HFF-Myc (cell line): ENCODE measurements at regions not wholly inside any gene's neighbourhood (a gene's known extent, or its start where the extent isn't known, plus 50 kb on each side); places are given as distances from the start of the nearest gene placed in this dataset.
"Not testable (repeated sequence)": the region's sequence is repeated elsewhere in the genome, so short reads cannot be mapped to it uniquely, and the experiment has no call there.

ENCODE experiments used
- DNase-seq: peaks from one replicate; pipeline ENCODE4 v3.0.0-alpha.2; 2011; ENCODE audit warnings: low read depth; ENCODE audit errors: extremely low read depth
- H3K4me3 ChIP-seq: replicated peaks from 2 replicates; pipeline ENCODE4 v1.5.1; 2011; ENCODE audit warnings: low read depth, mild to moderate bottlenecking, control low read depth, low read length
- TF ChIP-seq, protein P1 (sequence below): IDR thresholded peaks from 2 replicates; pipeline ENCODE4 v1.5.1; 2012; ENCODE audit warnings: mild to moderate bottlenecking, low read depth, low read length, control low read depth; ENCODE audit errors: missing control alignments

- TF ChIP-seq, protein P1, sequence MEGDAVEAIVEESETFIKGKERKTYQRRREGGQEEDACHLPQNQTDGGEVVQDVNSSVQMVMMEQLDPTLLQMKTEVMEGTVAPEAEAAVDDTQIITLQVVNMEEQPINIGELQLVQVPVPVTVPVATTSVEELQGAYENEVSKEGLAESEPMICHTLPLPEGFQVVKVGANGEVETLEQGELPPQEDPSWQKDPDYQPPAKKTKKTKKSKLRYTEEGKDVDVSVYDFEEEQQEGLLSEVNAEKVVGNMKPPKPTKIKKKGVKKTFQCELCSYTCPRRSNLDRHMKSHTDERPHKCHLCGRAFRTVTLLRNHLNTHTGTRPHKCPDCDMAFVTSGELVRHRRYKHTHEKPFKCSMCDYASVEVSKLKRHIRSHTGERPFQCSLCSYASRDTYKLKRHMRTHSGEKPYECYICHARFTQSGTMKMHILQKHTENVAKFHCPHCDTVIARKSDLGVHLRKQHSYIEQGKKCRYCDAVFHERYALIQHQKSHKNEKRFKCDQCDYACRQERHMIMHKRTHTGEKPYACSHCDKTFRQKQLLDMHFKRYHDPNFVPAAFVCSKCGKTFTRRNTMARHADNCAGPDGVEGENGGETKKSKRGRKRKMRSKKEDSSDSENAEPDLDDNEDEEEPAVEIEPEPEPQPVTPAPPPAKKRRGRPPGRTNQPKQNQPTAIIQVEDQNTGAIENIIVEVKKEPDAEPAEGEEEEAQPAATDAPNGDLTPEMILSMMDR: no peak
Measured at GRCh38 chr4:18110099-18110498, 88.5 kb upstream of the LCORL start.

DNA sequence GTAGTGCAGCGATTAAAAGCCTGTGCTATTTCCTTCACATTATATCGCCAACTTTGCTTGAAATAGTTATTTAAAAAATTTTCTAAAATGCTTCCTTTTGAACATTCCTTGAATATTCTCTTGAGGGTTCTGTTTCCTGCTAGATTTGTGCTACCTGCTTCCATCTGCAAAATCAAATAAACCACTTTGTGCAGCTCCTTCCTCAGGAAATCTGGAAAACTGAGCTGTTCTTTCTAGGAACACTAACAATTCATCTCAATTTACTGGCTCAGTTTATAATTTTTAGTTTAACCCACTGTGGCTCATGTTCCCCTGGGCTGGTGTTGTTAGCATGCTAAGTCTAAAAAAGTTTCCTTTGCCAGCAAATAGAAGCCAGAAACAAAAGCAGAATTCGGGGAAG lies 88.1 kb upstream of the LCORL start:
- no peak for DNase-seq
- no peak overlapping the region for H3K4me3 ChIP-seq
- TF ChIP-seq, protein P1: no peak

More at GRCh38 chr4:18110099-18110498, 88.5 kb upstream of the LCORL start:
- no peak overlapping the region for H3K4me3 ChIP-seq
- no peak for DNase-seq

DNA sequence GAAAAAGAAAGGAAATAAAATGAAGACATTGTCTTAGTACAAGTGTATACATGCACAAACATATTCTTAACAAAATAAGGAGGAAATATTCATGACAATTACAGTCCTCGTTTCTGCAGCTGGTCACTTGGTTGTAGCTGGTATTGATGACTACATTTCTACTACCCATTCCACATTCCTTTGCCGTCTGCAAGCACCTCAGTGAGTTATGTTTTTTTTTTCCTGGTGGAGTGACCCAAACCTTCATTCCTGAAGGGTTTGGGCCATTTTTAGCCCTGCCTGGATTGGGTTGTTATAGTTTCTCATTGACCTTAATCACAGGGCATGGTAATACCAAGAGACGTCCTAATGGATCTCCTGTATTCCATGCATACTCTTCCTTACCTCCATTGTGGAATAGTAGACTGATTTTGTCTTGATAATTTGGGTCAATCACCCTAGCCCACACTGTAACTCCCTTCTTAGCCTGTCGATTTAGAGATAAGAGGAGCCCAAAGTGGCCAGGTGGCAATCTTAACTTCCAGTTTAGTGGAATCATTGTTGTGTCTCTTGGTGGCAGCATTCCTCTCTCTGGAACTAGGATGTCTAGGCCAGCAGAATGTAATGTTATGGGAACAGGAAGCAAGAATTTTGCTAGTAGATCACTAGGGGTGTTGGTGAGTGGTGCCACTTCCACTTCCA lies 86.4 kb upstream of the LCORL start:
- not testable (repeated sequence) for H3K4me3 ChIP-seq, DNase-seq

DNA sequence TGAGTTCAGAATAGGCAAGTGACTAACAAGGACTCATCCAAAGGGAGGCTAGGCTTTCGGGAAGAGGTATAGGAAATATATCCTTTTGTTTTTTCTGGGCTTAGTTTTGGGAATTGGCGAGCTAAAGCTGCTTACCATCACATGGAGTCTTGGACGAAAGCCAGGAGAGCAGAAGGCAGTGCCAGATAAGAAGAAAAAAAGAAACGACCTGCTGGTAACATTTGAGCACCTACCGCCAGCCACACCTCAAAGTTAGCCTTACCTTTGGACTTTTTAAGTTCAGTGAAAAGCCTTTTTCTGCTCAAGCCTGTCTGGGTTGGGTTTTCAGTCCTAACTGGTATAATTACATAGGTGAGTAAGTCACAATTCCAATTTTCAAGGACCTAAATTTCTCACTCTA lies 85.1 kb upstream of the LCORL start:
- no peak overlapping the region for H3K4me3 ChIP-seq
- no peak for DNase-seq

DNA sequence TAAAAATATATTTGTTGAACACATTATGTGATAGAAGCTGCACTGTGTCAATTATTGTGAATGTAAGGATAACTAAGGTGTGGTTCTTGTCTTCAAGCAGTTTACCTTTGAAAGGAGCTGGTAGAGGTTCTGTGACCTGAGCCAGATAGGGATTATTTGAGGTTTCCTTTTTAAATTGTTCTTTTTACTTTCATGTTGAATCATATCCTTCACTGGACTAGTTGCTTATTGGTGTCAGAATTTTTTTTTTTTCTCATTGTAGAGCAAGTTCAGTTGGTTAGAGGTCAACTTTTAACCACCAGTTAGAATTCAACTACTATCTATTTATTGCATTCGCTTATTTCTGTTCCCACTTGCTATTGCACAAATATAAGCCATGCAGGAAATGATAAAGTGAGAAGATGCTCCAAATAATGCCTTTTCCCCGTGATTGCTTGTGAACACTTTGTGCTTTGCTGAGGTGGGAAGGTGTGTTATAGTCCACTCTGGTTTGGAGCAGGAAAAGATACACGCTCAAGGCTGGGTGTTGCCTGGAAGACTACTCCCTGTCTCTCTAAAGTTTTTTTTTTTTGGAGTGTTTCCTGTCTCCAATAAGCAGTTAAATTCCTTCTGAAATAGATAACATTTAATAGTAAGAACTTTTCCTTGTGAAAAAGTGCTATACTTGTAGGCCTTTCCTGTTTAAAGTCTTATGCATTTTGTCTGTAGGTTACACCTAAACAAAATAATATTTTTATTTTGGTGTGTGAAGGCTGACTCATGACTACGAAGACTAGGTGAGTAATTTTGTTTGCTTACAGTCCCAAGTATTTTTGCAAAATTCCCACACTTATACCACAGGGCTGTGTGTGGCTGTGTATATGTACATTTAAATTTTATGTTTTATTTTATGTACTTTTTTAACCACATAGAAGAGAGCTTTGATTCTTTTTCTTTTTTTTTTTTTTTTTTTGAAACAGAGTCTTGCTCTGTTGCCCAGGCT lies 83.8 kb upstream of the LCORL start:
- TF ChIP-seq, protein P1: no peak
- H3K4me3 ChIP-seq: no peak overlapping the region
- DNase-seq: no peak

More for the DNA sequence above, 85.1 kb upstream of the LCORL start:
- TF ChIP-seq, protein P1: no peak

GRCh38 chr4:18103876-18104605 lies 82.5 kb upstream of the LCORL start:
- no peak for DNase-seq
- H3K4me3 ChIP-seq: no peak overlapping the region
- TF ChIP-seq, protein P1: no peak

GRCh38 chr4:18100657-18101056 lies 79.1 kb upstream of the LCORL start:
- TF ChIP-seq, protein P1: no peak
- DNase-seq: no peak
- no peak overlapping the region for H3K4me3 ChIP-seq

- H3K4me3 ChIP-seq, DNase-seq: not testable (repeated sequence)
Measured at GRCh38 chr4:18090447-18090846, 68.9 kb upstream of the LCORL start.
